DMS79 treated with DMSO at 0.1 percent for 48 hours (cell line): ENCODE measurements at regions not wholly inside any gene's neighbourhood (a gene's known extent, or its start where the extent isn't known, plus 50 kb on each side); places are given as distances from the start of the nearest gene placed in this dataset.
"Not testable (repeated sequence)": the region's sequence is repeated elsewhere in the genome, so short reads cannot be mapped to it uniquely, and the experiment has no call there.

Experiments used
- DNase-seq: peaks from one replicate; lab custom pipeline; 2025; lab: John Stamatoyannopoulos, UW

- DNase-seq = no peak
Measured at GRCh38 chr6:21847711-21848480, 254.3 kb downstream of the SOX4 start.

GRCh38 chr6:21850691-21851090 is 257.1 kb downstream of the SOX4 start:
- DNase-seq = no peak

GRCh38 chr6:21855811-21856455 is 262.4 kb downstream of the SOX4 start:
- DNase-seq = no peak

GRCh38 chr6:21856456-21856825 is 262.9 kb downstream of the SOX4 start:
- no peak for DNase-seq

GRCh38 chr6:21856844-21857243 is 263.3 kb downstream of the SOX4 start:
- DNase-seq = no peak

- DNase-seq = no peak
Measured at GRCh38 chr6:21858076-21858475, 264.5 kb downstream of the SOX4 start.

- no peak for DNase-seq
Measured at GRCh38 chr6:21859193-21859735, 265.7 kb downstream of the SOX4 start.

- no peak for DNase-seq
Measured at GRCh38 chr6:21861942-21862341, 268.4 kb downstream of the SOX4 start.

GRCh38 chr6:21864206-21864605 is 270.7 kb downstream of the SOX4 start:
- no peak for DNase-seq

GRCh38 chr6:21868226-21868625 is 274.7 kb downstream of the SOX4 start:
- DNase-seq = no peak

- no peak for DNase-seq
Measured at GRCh38 chr6:21869085-21869771, 275.7 kb downstream of the SOX4 start.

- DNase-seq = no peak
Measured at GRCh38 chr6:21870076-21870730, 276.7 kb downstream of the SOX4 start.

- no peak for DNase-seq
Measured at GRCh38 chr6:21871831-21872230, 278.3 kb downstream of the SOX4 start.

- DNase-seq = no peak
Measured at GRCh38 chr6:21872749-21873148, 279.2 kb downstream of the SOX4 start.

GRCh38 chr6:21873562-21873961 is 280.0 kb downstream of the SOX4 start:
- DNase-seq = no peak

- DNase-seq = no peak
Measured at GRCh38 chr6:21874372-21874771, 280.8 kb downstream of the SOX4 start.

- not testable (repeated sequence) for DNase-seq
Measured at GRCh38 chr6:21877037-21877436, 283.5 kb downstream of the SOX4 start.

GRCh38 chr6:21880249-21880648 is 286.7 kb downstream of the SOX4 start:
- DNase-seq = not testable (repeated sequence)

GRCh38 chr6:21881969-21882465 is 288.5 kb downstream of the SOX4 start:
- DNase-seq = no peak

- no peak for DNase-seq
Measured at GRCh38 chr6:21883595-21884328, 290.2 kb downstream of the SOX4 start.

- DNase-seq = no peak
Measured at GRCh38 chr6:21885111-21885510, 291.6 kb downstream of the SOX4 start.
